ENCODE measurements at regions not wholly inside any gene's neighbourhood (a gene's known extent, or its start where the extent isn't known, plus 50 kb on each side); places are given as distances from the start of the nearest gene placed in this dataset.

DNA sequence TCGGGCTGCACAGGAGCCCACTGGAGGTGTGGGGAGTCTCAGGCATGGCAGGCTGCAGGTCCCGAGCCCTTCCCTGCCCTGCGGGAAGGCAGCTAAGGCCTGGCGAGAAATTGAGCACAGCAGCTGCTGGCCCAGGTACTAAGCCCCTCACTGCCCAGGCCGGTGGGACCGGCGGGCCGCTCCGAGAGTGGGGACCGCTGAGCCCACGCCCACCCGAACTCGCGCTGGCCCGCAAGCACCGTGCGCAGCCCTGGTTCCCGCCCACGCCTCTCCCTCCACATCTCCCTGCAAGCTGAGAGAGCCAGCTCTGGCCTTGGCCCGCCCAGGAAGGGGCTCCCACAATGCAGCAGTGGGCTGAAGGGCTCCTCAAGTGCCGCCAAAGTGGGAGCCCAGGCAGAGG, 82.0 kb upstream of the NEIL3 start:
- no peak for TF ChIP-seq POLR2A (IDR thresholded peaks at IDR 0.05)
- TF ChIP-seq, protein P1, sequence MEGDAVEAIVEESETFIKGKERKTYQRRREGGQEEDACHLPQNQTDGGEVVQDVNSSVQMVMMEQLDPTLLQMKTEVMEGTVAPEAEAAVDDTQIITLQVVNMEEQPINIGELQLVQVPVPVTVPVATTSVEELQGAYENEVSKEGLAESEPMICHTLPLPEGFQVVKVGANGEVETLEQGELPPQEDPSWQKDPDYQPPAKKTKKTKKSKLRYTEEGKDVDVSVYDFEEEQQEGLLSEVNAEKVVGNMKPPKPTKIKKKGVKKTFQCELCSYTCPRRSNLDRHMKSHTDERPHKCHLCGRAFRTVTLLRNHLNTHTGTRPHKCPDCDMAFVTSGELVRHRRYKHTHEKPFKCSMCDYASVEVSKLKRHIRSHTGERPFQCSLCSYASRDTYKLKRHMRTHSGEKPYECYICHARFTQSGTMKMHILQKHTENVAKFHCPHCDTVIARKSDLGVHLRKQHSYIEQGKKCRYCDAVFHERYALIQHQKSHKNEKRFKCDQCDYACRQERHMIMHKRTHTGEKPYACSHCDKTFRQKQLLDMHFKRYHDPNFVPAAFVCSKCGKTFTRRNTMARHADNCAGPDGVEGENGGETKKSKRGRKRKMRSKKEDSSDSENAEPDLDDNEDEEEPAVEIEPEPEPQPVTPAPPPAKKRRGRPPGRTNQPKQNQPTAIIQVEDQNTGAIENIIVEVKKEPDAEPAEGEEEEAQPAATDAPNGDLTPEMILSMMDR (IDR thresholded peaks at IDR 0.05), result no peak
